PC-3 (cell line): ENCODE measurements at regions not wholly inside any gene's neighbourhood (a gene's known extent, or its start where the extent isn't known, plus 50 kb on each side); places are given as distances from the start of the nearest gene placed in this dataset.
"Not testable (repeated sequence)": the region's sequence is repeated elsewhere in the genome, so short reads cannot be mapped to it uniquely, and the experiment has no call there.

Experiments used
- ATAC-seq: fragments of 200-7000 bp; cut with Tn5 transposase; 2 replicates; pipeline ENCODE4 v1.9.1; 2020; ENCODE audit warnings: mild to moderate bottlenecking, moderate library complexity
- BruUV-seq: library from RNA; stranded (reverse); fragments of 400-500 nt; replicated peaks from 2 replicates; lab custom pipeline; 2021; lab: Mats Ljungman, UMichigan
- CTCF ChIA-PET: fragments of 300-600 bp; sonication (Branson Sonifier 250); formaldehyde crosslinking; loops from one replicate; lab custom pipeline; 2022; ENCODE audit warnings: antibody characterized with exemption; lab: Charles Lee
- POLR2A ChIA-PET: fragments of 300-600 bp; sonication (Branson Sonifier 250); formaldehyde crosslinking; loops from one replicate; lab custom pipeline; 2022; ENCODE audit warnings: antibody characterized with exemption; ENCODE audit not compliant: unreplicated experiment; lab: Charles Lee
- DNase-seq: peaks from one replicate; pipeline ENCODE4 v3.0.0-alpha.2; 2015
- H2AFZ ChIP-seq: fragments of 300-600 bp; sonication (generic); 2 replicates; pipeline ENCODE4 v1.6.0; 2016; ENCODE audit warnings: antibody characterized with exemption, low read length
- H3F3A ChIP-seq: fragments of 300-600 bp; sonication (generic); one replicate; pipeline ENCODE4 v1.6.0; 2017; ENCODE audit warnings: antibody characterized with exemption, low read length, control low read depth, mild to moderate bottlenecking; ENCODE audit not compliant: unreplicated experiment
- H3K27ac ChIP-seq: fragments of 300-600 bp; sonication (generic); 2 replicates; pipeline ENCODE4 v1.5.1; 2016; ENCODE audit warnings: mild to moderate bottlenecking, low read length
- H3K27me3 ChIP-seq: fragments of 300-600 bp; sonication (generic); 2 replicates; pipeline ENCODE4 v1.6.1; 2016; ENCODE audit warnings: low read length, mixed read lengths
- H3K36me3 ChIP-seq: fragments of 300-600 bp; sonication (generic); 2 replicates; pipeline ENCODE4 v1.6.1; 2016; ENCODE audit warnings: low read depth, mixed run types, low read length, mixed read lengths
- H3K4me1 ChIP-seq: fragments of 300-600 bp; sonication (generic); 2 replicates; pipeline ENCODE4 v1.5.1; 2016; ENCODE audit warnings: low read length; ENCODE audit not compliant: insufficient read depth
- H3K4me2 ChIP-seq: fragments of 300-600 bp; sonication (generic); 2 replicates; pipeline ENCODE4 v1.6.0; 2016; ENCODE audit warnings: low read length
- H3K4me3 ChIP-seq: fragments of 300-600 bp; sonication (generic); 2 replicates; pipeline ENCODE4 v1.5.1; 2016; ENCODE audit warnings: mild to moderate bottlenecking, low read length, mixed read lengths
- H3K79me2 ChIP-seq: fragments of 300-600 bp; sonication (generic); 2 replicates; pipeline ENCODE4 v1.6.1; 2017; ENCODE audit warnings: low read length, mixed read lengths
- H3K9ac ChIP-seq: fragments of 300-600 bp; sonication (generic); 2 replicates; pipeline ENCODE4 v1.6.0; 2016; ENCODE audit warnings: mild to moderate bottlenecking, low read length
- H3K9me2 ChIP-seq: fragments of 300-600 bp; sonication (generic); replicated peaks from 2 replicates; pipeline ENCODE4 v1.6.1; 2016; ENCODE audit warnings: mixed run types, low read length, mixed read lengths
- H3K9me3 ChIP-seq: fragments of 300-600 bp; sonication (generic); 2 replicates; pipeline ENCODE4 v1.6.1; 2016; ENCODE audit warnings: low read length, mixed read lengths
- H4K20me1 ChIP-seq: fragments of 300-600 bp; sonication (generic); 2 replicates; pipeline ENCODE4 v1.6.1; 2016; ENCODE audit warnings: low read length, mixed read lengths
- intact Hi-C: fragments of 100-400 bp; cut with micrococcal nuclease; formaldehyde crosslinking; loops from 2 replicates; pipeline ENCODE4 v1.9.0; 2023

GRCh38 chr16:88229710-88230109 is 153.0 kb upstream of the ZNF469 start:
- BruUV-seq, H3F3A ChIP-seq, H3K9me2 ChIP-seq, H3K4me2 ChIP-seq, DNase-seq, H3K27me3 ChIP-seq, POLR2A ChIA-PET, H3K27ac ChIP-seq, H4K20me1 ChIP-seq, CTCF ChIA-PET, ATAC-seq, H3K4me1 ChIP-seq, H3K9ac ChIP-seq, H3K9me3 ChIP-seq, H3K36me3 ChIP-seq, H3K4me3 ChIP-seq, H2AFZ ChIP-seq, intact Hi-C loops, H3K79me2 ChIP-seq: not testable (repeated sequence)

- H4K20me1 ChIP-seq, H3F3A ChIP-seq, POLR2A ChIA-PET, H3K4me3 ChIP-seq, BruUV-seq, DNase-seq, H3K4me2 ChIP-seq, H3K9ac ChIP-seq, intact Hi-C loops, H3K36me3 ChIP-seq, H3K79me2 ChIP-seq, ATAC-seq, H3K27ac ChIP-seq, H3K9me2 ChIP-seq, CTCF ChIA-PET, H2AFZ ChIP-seq, H3K27me3 ChIP-seq, H3K9me3 ChIP-seq: not testable (repeated sequence)
- H3K4me1 ChIP-seq, result peaks cover 12% of the 10 kb centered on the region
These were observed 152.3 kb upstream of the ZNF469 start for GRCh38 chr16:88230276-88230966.

- DNase-seq, H3F3A ChIP-seq, H3K9ac ChIP-seq, intact Hi-C loops, CTCF ChIA-PET, H3K4me2 ChIP-seq, H3K36me3 ChIP-seq, H4K20me1 ChIP-seq, H3K4me3 ChIP-seq, POLR2A ChIA-PET, BruUV-seq, H3K9me3 ChIP-seq, ATAC-seq, H3K9me2 ChIP-seq, H2AFZ ChIP-seq, H3K27ac ChIP-seq, H3K27me3 ChIP-seq, H3K79me2 ChIP-seq: not testable (repeated sequence)
- H3K4me1 ChIP-seq, result peaks cover 19% of the 10 kb centered on the region
These were observed 151.7 kb upstream of the ZNF469 start for GRCh38 chr16:88230967-88231615.

- H3K9ac ChIP-seq, intact Hi-C loops, H3K4me3 ChIP-seq, H3K4me2 ChIP-seq, BruUV-seq, H3F3A ChIP-seq, ATAC-seq, CTCF ChIA-PET, H3K36me3 ChIP-seq, H3K9me2 ChIP-seq, H4K20me1 ChIP-seq, POLR2A ChIA-PET, H3K27me3 ChIP-seq, H3K9me3 ChIP-seq, H3K79me2 ChIP-seq, H2AFZ ChIP-seq, H3K27ac ChIP-seq, DNase-seq: not testable (repeated sequence)
- peaks cover 25% of the 10 kb centered on the region for H3K4me1 ChIP-seq
These were observed 150.9 kb upstream of the ZNF469 start for GRCh38 chr16:88231839-88232238.

- H4K20me1 ChIP-seq, intact Hi-C loops, H3K36me3 ChIP-seq, CTCF ChIA-PET, H3K79me2 ChIP-seq, POLR2A ChIA-PET, H2AFZ ChIP-seq, H3K4me3 ChIP-seq, H3K9me3 ChIP-seq, H3K9ac ChIP-seq, ATAC-seq, H3F3A ChIP-seq, BruUV-seq, H3K4me2 ChIP-seq, DNase-seq, H3K27ac ChIP-seq, H3K9me2 ChIP-seq, H3K27me3 ChIP-seq: not testable (repeated sequence)
- H3K4me1 ChIP-seq, result peaks cover 27% of the 10 kb centered on the region
These were observed 150.1 kb upstream of the ZNF469 start for GRCh38 chr16:88232401-88233258.

GRCh38 chr16:88233621-88234420 is 148.9 kb upstream of the ZNF469 start:
- intact Hi-C loops, result not testable (repeated sequence)

More at GRCh38 chr16:88233621-88234420, 148.9 kb upstream of the ZNF469 start:
- H3K4me3 ChIP-seq, H3K79me2 ChIP-seq, DNase-seq, H3K9me3 ChIP-seq, H3K36me3 ChIP-seq, H3K27me3 ChIP-seq, ATAC-seq, H2AFZ ChIP-seq, H4K20me1 ChIP-seq, H3K9me2 ChIP-seq, H3F3A ChIP-seq, CTCF ChIA-PET: not testable (repeated sequence)
- POLR2A ChIA-PET, result interaction anchor here (0.6 kb wide), 1 partner anchor 115 kb away, joined by 6 read pairs; no protein-coding TSS in a partner anchor
- Histone ChIP-seq H3K4me1 (peaks cover 37% of the 10 kb centered on the region), H3K9ac (peak overlapping the region; percentile 96), H3K4me2 (peak overlapping the region; percentile 57; the same call in 1 of the 2 replicates), H3K27ac (peak overlapping the region; percentile 96)
- BruUV-seq, result TSS peak; percentile 33
